GM12878 (cell line): ENCODE measurements at regions not wholly inside any gene's neighbourhood (a gene's known extent, or its start where the extent isn't known, plus 50 kb on each side); places are given as distances from the start of the nearest gene placed in this dataset.

Experiments
- ATAC-seq: fragments of 200-7000 bp; cut with Tn5 transposase; 3 replicates; pipeline ENCODE4 v1.9.1; 2020; ENCODE audit warnings: mild to moderate bottlenecking, moderate library complexity
- BruUV-seq: library from RNA; stranded (reverse); fragments of 400-500 nt; replicated peaks from 2 replicates; lab custom pipeline; 2021; lab: Mats Ljungman, UMichigan
- CTCF ChIA-PET: fragments of 300-600 bp; sonication (Branson Sonifier 250); formaldehyde crosslinking; extraction: SDS; loops from one replicate; lab custom pipeline; 2021; ENCODE audit warnings: inconsistent platforms; lab: Yijun Ruan, JAX
- POLR2A ChIA-PET: fragments of 350-600 bp; formaldehyde crosslinking; extraction: SDS; loops from one replicate; lab custom pipeline; 2021; ENCODE audit warnings: inconsistent platforms; lab: Charles Lee
- RAD21 ChIA-PET: fragments of 300-600 bp; sonication (Branson Sonifier 250); formaldehyde crosslinking; loops from one replicate; lab custom pipeline; 2023; ENCODE audit warnings: antibody characterized with exemption; ENCODE audit not compliant: unreplicated experiment; lab: Charles Lee
- SMC1A ChIA-PET: fragments of 300-600 bp; sonication (Branson Sonifier 250); formaldehyde crosslinking; loops from one replicate; lab custom pipeline; 2023; ENCODE audit not compliant: unreplicated experiment, uncharacterized antibody; lab: Charles Lee
- DNase-seq: peaks from one replicate; pipeline ENCODE4 v3.0.0-alpha.2; 2011; ENCODE audit warnings: low read depth, low spot score
- FAIRE-seq: peaks from 3 replicates; lab custom pipeline; 2011; peaks lifted over from hg19 to GRCh38; lab: Jason Lieb, UNC
- H2AFZ ChIP-seq: 2 replicates; pipeline ENCODE4 v1.6.0; 2011; ENCODE audit warnings: low read depth, low read length, control low read depth; ENCODE audit not compliant: control insufficient read depth
- H3K27ac ChIP-seq: 2 replicates; pipeline ENCODE4 v1.5.1; 2011; ENCODE audit warnings: control low read depth; ENCODE audit not compliant: control insufficient read depth, insufficient read depth
- H3K27me3 ChIP-seq, 2 experiments: replicated peaks in 1 of 2; 2 replicates each; pipeline versions ENCODE4 v1.6.0 to v1.6.1; 2011; ENCODE audit warnings: low read length in 1 of 2; ENCODE audit not compliant: control insufficient read depth in 2 of 2, insufficient read depth in 2 of 2
- H3K36me3 ChIP-seq, 2 experiments: 2 replicates each; pipeline ENCODE4 v1.5.1; 2011; ENCODE audit warnings: low read length in 1 of 2; ENCODE audit not compliant: control insufficient read depth in 2 of 2, insufficient read depth in 2 of 2
- H3K4me1 ChIP-seq: 2 replicates; pipeline ENCODE4 v1.6.1; 2011; ENCODE audit warnings: mild to moderate bottlenecking, low read length, moderate library complexity, mixed read lengths; ENCODE audit not compliant: control insufficient read depth, insufficient read depth
- H3K4me2 ChIP-seq: 2 replicates; pipeline ENCODE4 v1.6.0; 2011; ENCODE audit warnings: control low read depth; ENCODE audit not compliant: control insufficient read depth, insufficient read depth
- H3K4me3 ChIP-seq: fragments of 200-600 bp; sonication (generic); 2 replicates; pipeline ENCODE4 v1.5.1; 2016
- H3K79me2 ChIP-seq: 2 replicates; pipeline ENCODE4 v1.6.0; 2011; ENCODE audit warnings: low read length; ENCODE audit not compliant: control insufficient read depth, insufficient read depth
- H3K9ac ChIP-seq: 2 replicates; pipeline ENCODE4 v1.8.0; 2011; ENCODE audit warnings: low read length, control low read depth, mixed read lengths; ENCODE audit not compliant: control insufficient read depth, insufficient read depth
- H3K9me3 ChIP-seq: replicated peaks from 3 replicates; pipeline ENCODE4 v1.5.1; 2011; ENCODE audit warnings: mild to moderate bottlenecking, low read length; ENCODE audit not compliant: control insufficient read depth, insufficient read depth
- H4K20me1 ChIP-seq: 2 replicates; pipeline ENCODE4 v1.6.0; 2011; ENCODE audit not compliant: control insufficient read depth, insufficient read depth
- CHD2 ChIP-seq: IDR thresholded peaks from 2 replicates; pipeline ENCODE4 v1.6.1; 2011; ENCODE audit warnings: low read depth, low read length, improper control_type of control experiment, borderline replicate concordance
- EED ChIP-seq: sonication (generic); IDR thresholded peaks from 2 replicates; pipeline ENCODE4 v1.6.1; 2016; ENCODE audit warnings: antibody characterized with exemption, low read depth
- HDAC6 ChIP-seq: fragments of 200-600 bp; sonication (generic); IDR thresholded peaks from one replicate; pipeline ENCODE4 v1.8.0; 2017; ENCODE audit warnings: antibody characterized with exemption; ENCODE audit not compliant: unreplicated experiment
- KAT2A ChIP-seq: conservative IDR thresholded peaks from 2 replicates; pipeline ENCODE4 v1.6.1; 2011; ENCODE audit warnings: low read depth, low read length; ENCODE audit not compliant: control insufficient read depth
- NR2C1 ChIP-seq: fragments of 450-650 bp; IDR thresholded peaks from 2 replicates; pipeline ENCODE4 v1.6.1; 2017; ENCODE audit warnings: antibody characterized with exemption, mild to moderate bottlenecking, moderate library complexity
- PRDM15 ChIP-seq: fragments of 450-650 bp; formaldehyde crosslinking; IDR thresholded peaks from 2 replicates; pipeline ENCODE4 v1.4.0; 2020; ENCODE audit warnings: mild to moderate bottlenecking, moderate library complexity
- STAT3 ChIP-seq: IDR thresholded peaks from 2 replicates; pipeline ENCODE4 v1.6.1; 2011; ENCODE audit warnings: low read depth, low read length, improper control_type of control experiment
- WGBS: methylation state at CpG from one replicate; pipeline ENCODE4 v1.1.6; 2016; ENCODE audit warnings: low lambda C conversion rate; ENCODE audit not compliant: insufficient replicate concordance, insufficient coverage; ENCODE audit errors: missing lambda C conversion rate; 5-methylcytosine and 5-hydroxymethylcytosine counted together
- in situ Hi-C: fragments of 300-500 bp; cut with MboI; formaldehyde crosslinking; loops from 9 replicates; pipeline ENCODE4 v1.14.3; 2018; ENCODE audit warnings: mixed read lengths
- intact Hi-C: fragments of 100-400 bp; cut with micrococcal nuclease; formaldehyde crosslinking; loops from one replicate; pipeline ENCODE4 v1.14.2; 2022; ENCODE audit not compliant: unreplicated experiment

DNA sequence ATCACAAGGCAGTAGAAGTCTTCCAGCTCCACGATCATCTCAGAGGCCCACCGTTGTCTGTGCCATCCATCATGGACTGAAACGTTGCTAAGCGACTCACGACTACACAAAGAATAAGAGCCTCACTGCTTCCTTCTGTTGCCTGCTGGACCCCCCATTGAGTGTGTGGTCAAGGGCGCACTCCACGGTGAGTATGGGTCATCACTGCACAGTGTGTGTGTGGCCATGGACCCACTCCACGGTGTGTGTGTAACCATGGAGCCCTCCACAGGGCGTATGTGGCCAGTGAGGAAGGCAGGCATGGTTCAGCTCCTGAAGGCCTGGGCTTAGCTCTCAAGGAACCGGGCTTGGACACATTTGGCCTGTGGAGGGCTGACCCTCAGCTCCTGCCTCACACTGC lies 123.4 kb upstream of the AFDN start:
- POLR2A ChIA-PET, result no interaction called here
- no TSS peak for BruUV-seq

More for the DNA sequence above, 123.4 kb upstream of the AFDN start:
- Histone ChIP-seq H3K4me2 (no peak overlapping the region), H3K4me3 (no peak overlapping the region), H3K27me3 (peaks cover 3% of the 10 kb centered on the region in 2 experiments), H3K9ac (no peak overlapping the region), H3K9me3 (no peaks in the 10 kb centered on the region), H2AFZ (no peak overlapping the region), H3K27ac (no peak overlapping the region), H4K20me1 (no peaks in the 10 kb centered on the region), H3K36me3 (no peaks in the 10 kb centered on the region), H3K79me2 (no peaks in the 10 kb centered on the region), H3K4me1 (peaks cover 19% of the 10 kb centered on the region)
- in situ Hi-C loops, result no loop called here
- ChIA-PET SMC1A (no interaction called here), RAD21 (no interaction called here), CTCF (no interaction called here)
- intact Hi-C loops, result no loop called here
- FAIRE-seq, result no peak
- WGBS, result 74% methylated on average over 10 of the region's 10 CpGs
- TF ChIP-seq KAT2A (no peak), NR2C1 (no peak), PRDM15 (no peak), HDAC6 (no peak), STAT3 (no peak), EED (no peak), CHD2 (no peak)
- ATAC-seq, result no peak
- no peak for DNase-seq
